Heart left ventricle (tissue), 13 donors: ENCODE measurements at regions not wholly inside any gene's neighbourhood (a gene's known extent, or its start where the extent isn't known, plus 50 kb on each side); places are given as distances from the start of the nearest gene placed in this dataset.

Source experiments
- CTCF ChIP-seq, 12 donors: fragments of 200-600 bp; sonication (generic) in 4 of 12; IDR thresholded peaks; one replicate each; pipeline versions ENCODE4 v1.5.0 to v1.8.0; 2018 to 2022; ENCODE audit warnings: antibody characterized with exemption in 12 of 12, mild to moderate bottlenecking in 5 of 12
- POLR2A ChIP-seq, 2 donors: fragments of 450-650 bp; IDR thresholded peaks; one replicate each; pipeline ENCODE4 v1.6.1; 2017; ENCODE audit warnings: antibody characterized with exemption in 2 of 2, mild to moderate bottlenecking in 2 of 2, moderate library complexity in 2 of 2
- donor health status: ischemic (EF 13 %, LVEDD 7.1; RV severe dilation, severe dysfunction).
- donor health status: DM: no; HTN: yes; CAD: no.
- donor health status: DM: no; HTN: no; CAD: no.
- donor health status: ischemic (EF 25% LVEDD 6.9; RV normal size, moderate dysfunction).
- donor health status: ischemic (EF 25% LVEDD 5.7; RV mildly dilated, moderate dysfunction).
- donor health status: ischemic (EF 35%, LVEDD 5.7; RV mildly dilated, moderate dysfunction).
- donor health status: nonischemic (EF 11% LVEDD 7.7; RV severe dilation, severe dysfunction).
- donor health status: DM: yes; HTN: yes; CAD: no.
- donor health status: PGD.
- donor health status: ischemic (EF 29% LVEDD 5.4; RV normal size, mild dysfunction).
- donor health status: nonischemic (EF 23%, LVEDD 6.1; RV moderate dilation, normal function).

DNA sequence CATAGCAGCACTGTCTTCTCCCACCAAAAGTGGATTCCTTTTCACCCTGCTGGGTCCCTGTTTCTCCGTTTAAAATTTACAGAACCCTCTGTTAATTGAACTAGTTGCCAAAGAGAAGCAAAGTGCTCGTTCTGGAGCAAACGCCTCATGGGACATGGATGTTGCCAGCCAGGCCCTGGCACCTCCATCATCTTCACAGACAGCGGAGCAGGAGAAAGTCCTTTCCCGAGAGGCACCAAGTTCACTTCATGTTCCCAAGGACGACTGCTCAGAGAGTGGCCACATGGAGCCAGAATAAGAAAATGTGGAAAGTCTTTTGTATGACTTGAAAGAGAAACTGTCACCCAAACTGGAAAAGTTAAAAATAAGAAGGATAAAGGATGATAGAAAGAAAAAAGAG is 151.5 kb downstream of the SOX1 start:
- TF ChIP-seq CTCF (IDR thresholded peaks at IDR 0.05) (no peak), POLR2A (IDR thresholded peaks at IDR 0.05) (no peak)
